ENCODE measurements at regions not wholly inside any gene's neighbourhood (a gene's known extent, or its start where the extent isn't known, plus 50 kb on each side); places are given as distances from the start of the nearest gene placed in this dataset.

DNA sequence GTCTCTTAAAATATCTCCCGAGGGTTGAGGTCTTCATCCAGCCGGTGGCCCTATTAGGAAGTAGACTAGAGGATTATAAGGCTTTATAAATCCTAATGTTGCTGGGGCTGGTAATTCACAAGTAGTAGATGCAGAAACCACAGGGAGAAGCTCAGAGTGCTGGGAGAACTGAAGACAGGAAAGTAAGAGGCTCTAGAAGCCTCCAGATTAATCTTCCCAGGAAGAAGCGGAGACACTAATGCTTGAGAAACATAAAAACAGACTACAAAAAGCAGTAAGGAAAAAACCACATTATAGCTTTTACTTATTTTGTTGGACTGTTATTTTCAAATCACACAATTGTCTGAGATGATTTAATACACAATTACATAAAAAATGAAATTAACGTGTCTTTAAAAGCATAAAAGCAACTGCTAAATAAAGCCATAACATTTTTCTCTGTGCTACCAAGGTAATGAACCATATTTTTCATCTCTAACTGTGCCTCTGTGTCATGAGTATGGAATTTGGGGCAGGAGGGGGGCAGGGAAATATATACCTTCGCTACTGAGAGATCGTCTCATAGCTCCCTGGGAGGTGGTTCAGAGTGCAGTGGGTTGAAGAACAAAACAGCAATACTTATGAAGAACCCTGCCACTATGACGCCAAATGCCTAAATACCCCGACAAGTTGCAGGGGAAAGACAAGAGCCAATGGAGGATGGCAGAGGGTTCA lies 806.2 kb upstream of the WWC1 start:
- Mint-ChIP-seq H3K9me3 (no peaks in the 10 kb centered on the region), H3K27me3 (no peaks in the 10 kb centered on the region), H3K4me3 (no peak overlapping the region), H3K27ac (no peak overlapping the region), H3K4me1 (ENCODE audit: low read depth) (no peaks in the 10 kb centered on the region), H3K36me3 (ENCODE audit: low read depth) (no peaks in the 10 kb centered on the region)
- intact Hi-C loops (cut with micrococcal nuclease) = no loop called here

DNA sequence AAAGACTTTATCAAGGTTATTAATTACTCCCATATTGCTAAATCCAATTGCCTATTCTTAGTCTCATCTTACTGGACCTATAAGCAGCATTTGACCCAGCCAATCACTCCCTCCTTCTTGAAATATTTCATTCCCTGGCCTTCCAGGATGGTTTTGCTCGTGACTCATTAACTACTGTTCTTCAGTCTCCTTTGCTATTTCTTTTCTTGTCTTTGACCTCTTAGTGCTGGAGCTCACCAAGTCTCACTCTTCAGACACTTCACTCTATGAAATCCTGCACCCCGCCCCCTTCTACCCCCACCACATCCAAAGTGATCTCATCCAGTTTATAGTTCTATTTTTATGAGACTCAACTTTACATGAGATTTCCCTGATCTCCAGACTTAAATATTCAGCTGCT lies 803.1 kb upstream of the WWC1 start:
- H3K4me3 Mint-ChIP-seq = no peak overlapping the region
- intact Hi-C loops (cut with micrococcal nuclease) = no loop called here
- no peaks in the 10 kb centered on the region for H3K4me1 Mint-ChIP-seq (ENCODE audit: low read depth)
- no peaks in the 10 kb centered on the region for H3K9me3 Mint-ChIP-seq
- no peaks in the 10 kb centered on the region for H3K36me3 Mint-ChIP-seq (ENCODE audit: low read depth)
- H3K27me3 Mint-ChIP-seq = no peaks in the 10 kb centered on the region
- no peak overlapping the region for H3K27ac Mint-ChIP-seq

DNA sequence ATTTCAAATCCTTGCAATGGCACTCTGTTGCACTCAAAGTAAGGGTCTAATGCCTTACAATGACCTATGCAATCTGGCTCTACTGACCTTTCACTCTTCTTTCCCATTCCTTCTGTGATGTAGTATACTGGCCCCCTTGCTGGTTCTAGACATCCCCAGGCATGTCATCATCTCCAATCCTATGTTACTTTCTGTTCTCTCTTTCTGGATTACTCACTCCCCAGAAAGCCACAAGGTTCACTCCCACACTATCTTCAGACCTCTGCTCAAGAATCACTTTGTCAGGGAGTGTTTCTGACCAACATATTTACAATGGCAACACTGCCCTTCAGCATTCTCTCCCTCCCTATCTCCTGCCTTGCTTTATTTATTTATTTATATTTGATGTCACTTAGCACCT lies 802.2 kb upstream of the WWC1 start:
- H3K27ac Mint-ChIP-seq = no peak overlapping the region
- intact Hi-C loops (cut with micrococcal nuclease) = no loop called here
- no peaks in the 10 kb centered on the region for H3K36me3 Mint-ChIP-seq (ENCODE audit: low read depth)
- no peaks in the 10 kb centered on the region for H3K9me3 Mint-ChIP-seq
- no peaks in the 10 kb centered on the region for H3K4me1 Mint-ChIP-seq (ENCODE audit: low read depth)
- no peaks in the 10 kb centered on the region for H3K27me3 Mint-ChIP-seq
- no peak overlapping the region for H3K4me3 Mint-ChIP-seq

DNA sequence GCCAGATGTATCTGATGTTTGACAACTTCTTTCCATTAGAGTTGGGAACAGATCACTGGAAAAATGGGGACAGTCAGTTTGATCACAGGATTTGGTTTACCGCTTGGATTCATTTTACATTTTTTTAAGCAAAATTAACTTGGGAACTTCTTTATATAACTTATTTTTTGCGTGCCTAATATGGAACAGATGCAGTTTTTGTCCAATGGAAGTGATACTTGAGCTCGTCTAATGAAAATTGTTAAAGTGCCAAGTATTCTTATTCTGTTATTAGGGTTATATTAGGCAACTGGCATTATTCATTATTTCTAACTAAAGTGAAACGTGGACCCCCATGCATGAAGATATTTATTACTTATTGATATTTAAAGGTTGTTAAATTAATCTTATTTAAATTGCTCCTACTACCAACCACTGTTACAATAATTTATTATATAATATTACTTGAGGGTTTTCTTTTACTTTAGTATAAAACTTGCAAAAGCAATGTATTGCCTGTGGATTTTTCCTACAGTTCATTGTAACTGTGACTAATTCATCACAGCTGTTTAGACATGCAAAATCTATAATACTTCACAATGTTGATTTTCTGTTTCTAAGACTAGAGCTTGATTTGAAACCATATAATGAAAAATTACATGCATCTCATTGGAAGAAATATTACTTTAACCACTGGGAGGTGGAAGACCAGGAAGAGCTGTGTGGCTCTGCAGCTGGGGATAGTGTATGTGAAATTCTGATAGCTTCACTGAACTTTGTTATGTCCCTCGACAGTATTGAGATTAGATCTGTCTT lies 787.3 kb upstream of the WWC1 start:
- intact Hi-C loops (cut with micrococcal nuclease) = no loop called here
- H3K27me3 Mint-ChIP-seq = no peaks in the 10 kb centered on the region
- H3K4me1 Mint-ChIP-seq (ENCODE audit: low read depth) = no peaks in the 10 kb centered on the region
- H3K27ac Mint-ChIP-seq = no peak overlapping the region
- H3K4me3 Mint-ChIP-seq = no peak overlapping the region
- no peaks in the 10 kb centered on the region for H3K9me3 Mint-ChIP-seq
- H3K36me3 Mint-ChIP-seq (ENCODE audit: low read depth) = no peaks in the 10 kb centered on the region

DNA sequence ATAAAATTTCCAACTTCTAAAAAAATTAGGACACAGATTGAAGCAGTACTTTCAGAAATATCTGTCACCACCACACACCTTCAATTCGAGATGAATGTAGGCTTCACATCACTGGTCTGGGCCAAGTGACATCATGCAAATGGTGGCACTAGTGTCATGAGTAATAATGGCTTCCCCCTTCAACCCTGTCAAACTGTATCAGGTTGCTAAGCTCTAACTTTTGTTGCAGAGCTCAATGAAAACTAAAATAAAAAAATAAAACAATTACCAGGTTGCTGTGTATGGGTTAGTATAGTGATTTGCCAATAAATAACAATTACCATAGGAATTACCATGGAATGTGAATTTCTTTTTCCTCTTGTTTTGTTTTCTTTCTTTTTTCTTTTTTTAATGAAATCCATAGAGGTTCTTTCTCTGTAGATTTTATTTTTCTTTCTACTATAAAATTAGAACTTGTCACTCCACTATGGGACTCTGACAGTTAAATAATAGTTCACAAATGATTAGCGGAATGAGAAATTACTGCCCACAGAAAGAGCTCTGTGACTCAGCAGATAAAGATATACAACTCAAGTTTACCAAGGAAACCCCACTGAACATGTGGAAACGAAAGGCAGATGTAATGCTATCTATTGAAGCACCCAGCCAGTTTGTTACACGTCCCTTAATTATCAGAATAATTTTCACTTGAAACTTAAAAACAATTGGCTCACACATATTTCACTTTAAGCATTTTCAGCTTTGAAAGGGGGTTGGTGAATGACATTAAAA lies 783.8 kb upstream of the WWC1 start:
- H3K36me3 Mint-ChIP-seq (ENCODE audit: low read depth) = no peaks in the 10 kb centered on the region
- H3K4me3 Mint-ChIP-seq = no peak overlapping the region
- no peaks in the 10 kb centered on the region for H3K4me1 Mint-ChIP-seq (ENCODE audit: low read depth)
- no peaks in the 10 kb centered on the region for H3K27me3 Mint-ChIP-seq
- no peaks in the 10 kb centered on the region for H3K9me3 Mint-ChIP-seq
- intact Hi-C loops (cut with micrococcal nuclease) = no loop called here
- H3K27ac Mint-ChIP-seq = no peak overlapping the region

DNA sequence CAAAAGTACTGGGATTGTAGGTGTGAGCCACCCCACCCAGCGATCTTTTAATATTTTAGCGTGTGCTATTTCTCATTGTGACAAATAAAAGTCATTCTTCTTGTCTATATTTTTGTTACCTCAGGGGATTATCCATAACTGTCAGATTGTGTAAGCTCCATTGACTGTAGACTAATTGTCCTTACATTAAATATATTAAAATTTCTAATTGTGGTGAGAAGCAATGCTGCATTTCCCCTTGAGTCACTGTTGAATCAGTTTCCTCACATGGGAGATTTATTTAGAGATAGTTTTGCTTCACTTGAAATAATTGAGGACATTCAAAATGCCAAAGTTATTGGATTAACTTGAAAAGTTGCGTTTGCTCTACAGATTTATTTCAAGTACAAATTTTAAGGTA lies 782.4 kb upstream of the WWC1 start:
- Mint-ChIP-seq H3K9me3 (no peaks in the 10 kb centered on the region), H3K4me1 (ENCODE audit: low read depth) (no peaks in the 10 kb centered on the region), H3K27ac (no peak overlapping the region), H3K27me3 (no peaks in the 10 kb centered on the region), H3K36me3 (ENCODE audit: low read depth) (no peaks in the 10 kb centered on the region), H3K4me3 (no peak overlapping the region)
- intact Hi-C loops (cut with micrococcal nuclease) = no loop called here

DNA sequence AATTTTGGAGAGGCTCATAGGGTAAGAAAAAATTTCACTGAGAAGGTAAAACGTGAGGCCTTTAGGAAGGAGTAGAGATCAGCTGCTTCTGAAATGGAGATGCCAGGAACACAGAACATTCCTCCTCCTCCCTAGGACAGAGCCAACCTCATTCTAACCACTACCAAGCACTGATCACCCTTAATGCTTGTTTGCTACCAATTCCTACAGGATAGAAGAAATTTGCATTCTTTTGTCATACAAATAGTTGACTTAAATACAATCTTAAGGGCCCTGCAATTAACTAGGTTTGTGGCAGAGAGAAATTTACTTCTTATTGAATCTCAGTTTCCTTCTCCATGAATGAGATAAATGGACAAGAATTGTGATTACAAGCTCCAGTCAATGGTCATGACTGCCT lies 780.2 kb upstream of the WWC1 start:
- H3K4me3 Mint-ChIP-seq = no peak overlapping the region

DNA sequence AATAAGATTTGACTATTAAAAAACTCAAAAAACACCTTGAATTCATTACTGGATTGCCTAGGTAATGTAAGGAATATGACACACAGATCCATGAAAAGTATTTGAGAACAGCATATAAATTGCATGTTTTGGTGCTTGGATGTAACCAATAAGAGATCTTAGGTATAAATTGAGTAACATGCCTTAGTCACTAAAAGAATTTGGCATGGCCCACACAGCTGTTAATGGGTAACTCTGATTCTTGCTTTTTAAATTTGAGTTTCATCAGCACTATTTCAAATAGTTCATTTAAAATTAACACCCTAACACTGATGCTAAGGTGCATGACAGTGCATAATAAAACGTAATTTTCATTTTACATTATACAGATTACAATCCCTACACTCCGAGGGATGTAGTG lies 779.3 kb upstream of the WWC1 start:
- H3K27me3 Mint-ChIP-seq = no peaks in the 10 kb centered on the region
- H3K27ac Mint-ChIP-seq = no peak overlapping the region
- intact Hi-C loops (cut with micrococcal nuclease) = no loop called here
- H3K4me1 Mint-ChIP-seq (ENCODE audit: low read depth) = no peaks in the 10 kb centered on the region
- no peak overlapping the region for H3K4me3 Mint-ChIP-seq
- no peaks in the 10 kb centered on the region for H3K9me3 Mint-ChIP-seq
- no peaks in the 10 kb centered on the region for H3K36me3 Mint-ChIP-seq (ENCODE audit: low read depth)

More for the DNA sequence above, 780.2 kb upstream of the WWC1 start:
- H3K27me3 Mint-ChIP-seq = no peaks in the 10 kb centered on the region
- no peaks in the 10 kb centered on the region for H3K9me3 Mint-ChIP-seq
- intact Hi-C loops (cut with micrococcal nuclease) = no loop called here
- no peaks in the 10 kb centered on the region for H3K4me1 Mint-ChIP-seq (ENCODE audit: low read depth)
- no peaks in the 10 kb centered on the region for H3K36me3 Mint-ChIP-seq (ENCODE audit: low read depth)
- no peak overlapping the region for H3K27ac Mint-ChIP-seq

DNA sequence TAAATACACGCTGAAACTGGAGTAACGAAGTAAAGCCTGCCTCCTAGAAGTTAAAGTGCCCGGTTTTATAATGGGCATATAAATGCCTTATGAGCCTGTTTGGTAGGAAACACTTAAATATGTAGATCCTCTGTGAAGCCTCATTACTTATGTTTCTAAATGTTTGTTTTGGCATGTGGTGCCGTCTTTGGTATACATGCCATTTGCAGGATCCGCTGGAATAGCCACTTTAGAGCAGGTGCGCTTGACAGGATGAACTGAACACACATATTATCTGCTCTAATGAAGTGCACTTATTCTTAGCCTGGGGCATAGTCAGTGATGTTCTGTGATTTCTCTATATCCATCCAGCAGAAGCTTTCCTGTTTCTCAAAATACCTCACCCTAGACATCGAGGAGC lies 778.1 kb upstream of the WWC1 start:
- no peak overlapping the region for H3K4me3 Mint-ChIP-seq
- no peaks in the 10 kb centered on the region for H3K4me1 Mint-ChIP-seq (ENCODE audit: low read depth)
- H3K36me3 Mint-ChIP-seq (ENCODE audit: low read depth) = no peaks in the 10 kb centered on the region
- no peaks in the 10 kb centered on the region for H3K27me3 Mint-ChIP-seq
- no peaks in the 10 kb centered on the region for H3K9me3 Mint-ChIP-seq
- H3K27ac Mint-ChIP-seq = no peak overlapping the region
- intact Hi-C loops (cut with micrococcal nuclease) = no loop called here

DNA sequence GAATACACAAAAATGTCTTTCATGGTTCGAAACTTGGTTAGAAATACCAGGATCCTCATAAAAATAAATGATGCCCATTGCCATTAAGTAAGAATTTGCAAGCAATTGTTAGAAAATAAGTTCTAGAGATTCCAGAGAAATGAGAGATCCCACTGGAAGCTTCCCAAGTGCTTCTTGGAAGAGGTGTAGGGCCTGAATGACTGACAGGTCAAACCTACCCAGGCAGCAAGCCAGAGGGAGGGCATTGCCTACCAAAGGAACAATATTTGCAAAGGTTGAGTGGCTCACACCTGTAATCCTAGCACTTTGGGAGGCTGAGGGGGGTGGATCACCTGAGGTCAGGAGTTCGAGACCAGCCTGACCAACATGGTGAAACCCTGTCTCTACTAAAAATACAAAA lies 777.0 kb upstream of the WWC1 start:
- intact Hi-C loops (cut with micrococcal nuclease) = no loop called here
- H3K36me3 Mint-ChIP-seq (ENCODE audit: low read depth) = no peaks in the 10 kb centered on the region
- no peaks in the 10 kb centered on the region for H3K9me3 Mint-ChIP-seq
- no peak overlapping the region for H3K4me3 Mint-ChIP-seq
- H3K4me1 Mint-ChIP-seq (ENCODE audit: low read depth) = no peaks in the 10 kb centered on the region
- H3K27ac Mint-ChIP-seq = no peak overlapping the region
- H3K27me3 Mint-ChIP-seq = no peaks in the 10 kb centered on the region

DNA sequence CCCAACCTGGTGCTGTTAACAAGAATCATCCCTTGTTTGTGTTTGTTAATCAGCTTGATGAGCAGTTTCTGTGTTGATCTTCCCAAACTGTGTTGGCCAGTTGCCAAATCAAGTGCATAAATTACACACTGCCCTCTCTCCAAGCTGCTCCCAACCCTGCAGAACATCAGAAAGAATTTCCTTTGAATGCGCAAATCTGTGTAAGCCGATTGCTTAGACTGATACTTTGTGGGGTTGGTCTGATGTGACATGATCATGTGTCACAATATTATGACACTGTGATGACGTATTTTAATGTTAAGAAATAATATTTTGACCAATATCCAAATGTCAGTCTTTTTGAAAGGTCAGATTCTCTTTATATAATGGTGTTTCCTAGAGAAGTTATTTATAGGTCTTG lies 766.4 kb upstream of the WWC1 start:
- H3K4me1 Mint-ChIP-seq (ENCODE audit: low read depth) = no peaks in the 10 kb centered on the region
- H3K27ac Mint-ChIP-seq = no peak overlapping the region
- H3K27me3 Mint-ChIP-seq = no peaks in the 10 kb centered on the region
- no peak overlapping the region for H3K4me3 Mint-ChIP-seq
- intact Hi-C loops (cut with micrococcal nuclease) = no loop called here
- H3K36me3 Mint-ChIP-seq (ENCODE audit: low read depth) = no peaks in the 10 kb centered on the region
- peaks cover 11% of the 10 kb centered on the region for H3K9me3 Mint-ChIP-seq

DNA sequence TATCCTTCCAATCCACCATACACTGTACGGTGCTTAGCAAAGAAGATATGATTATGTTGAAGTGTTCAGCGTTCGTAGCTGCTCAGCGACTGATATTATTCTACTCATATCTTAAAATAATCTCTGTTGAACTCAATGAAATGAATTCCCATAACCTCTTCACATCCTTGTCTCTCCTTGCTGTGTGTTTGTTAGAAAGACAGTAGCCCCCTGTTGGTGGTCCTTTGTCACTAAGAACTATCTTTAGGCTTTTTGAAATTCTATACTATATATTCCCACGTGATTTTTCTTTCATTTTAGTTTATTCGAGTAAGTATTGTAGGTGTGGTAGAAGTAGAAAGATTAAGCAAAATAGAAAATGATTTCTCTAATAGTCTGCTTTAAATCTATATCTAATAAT lies 762.8 kb upstream of the WWC1 start:
- Mint-ChIP-seq H3K9me3 (no peaks in the 10 kb centered on the region), H3K36me3 (ENCODE audit: low read depth) (no peaks in the 10 kb centered on the region), H3K27ac (no peak overlapping the region), H3K27me3 (no peaks in the 10 kb centered on the region), H3K4me3 (no peak overlapping the region), H3K4me1 (ENCODE audit: low read depth) (no peaks in the 10 kb centered on the region)
- intact Hi-C loops (cut with micrococcal nuclease) = no loop called here

DNA sequence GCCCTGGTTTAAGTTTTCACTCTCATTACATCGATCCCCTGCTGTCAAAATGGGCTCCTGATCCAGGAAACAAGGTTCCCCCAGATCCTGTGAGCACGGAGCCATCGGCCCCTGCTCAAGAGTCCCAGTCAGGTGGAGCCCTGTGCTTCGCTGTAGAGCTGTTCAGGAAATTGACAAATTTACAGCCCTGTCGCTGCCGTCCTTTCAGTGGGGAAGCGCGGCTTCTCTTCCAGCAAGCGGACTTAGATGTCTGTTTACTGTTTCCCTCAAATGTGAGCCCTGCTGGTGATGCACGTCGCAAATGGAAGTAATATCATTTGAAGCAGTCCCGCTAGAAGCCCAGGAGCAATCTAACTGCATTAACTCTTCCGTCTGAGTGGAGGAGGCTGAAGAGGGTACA lies 760.9 kb upstream of the WWC1 start:
- H3K4me1 Mint-ChIP-seq (ENCODE audit: low read depth) = no peaks in the 10 kb centered on the region
- H3K4me3 Mint-ChIP-seq = no peak overlapping the region
- H3K27me3 Mint-ChIP-seq = no peaks in the 10 kb centered on the region
- H3K36me3 Mint-ChIP-seq (ENCODE audit: low read depth) = no peaks in the 10 kb centered on the region
- intact Hi-C loops (cut with micrococcal nuclease) = no loop called here
- H3K27ac Mint-ChIP-seq = no peak overlapping the region
- peaks cover 10% of the 10 kb centered on the region for H3K9me3 Mint-ChIP-seq

Data from dendritic cell treated with granulocyte-macrophage colony-stimulating factor and Interleukin-4, amounts not matched to agents 40 ng/mL and 50 ng/mL, for 4 days (primary cell).